AG09309 (cell line): ENCODE measurements at regions not wholly inside any gene's neighbourhood (a gene's known extent, or its start where the extent isn't known, plus 50 kb on each side); places are given as distances from the start of the nearest gene placed in this dataset.

Experiments
- DNase-seq: peaks from one replicate; pipeline ENCODE4 v3.0.0-alpha.2; 2010; ENCODE audit warnings: low read depth
- H3K4me3 ChIP-seq: 2 replicates; pipeline ENCODE4 v1.5.1; 2011; ENCODE audit warnings: mild to moderate bottlenecking, low read depth, low read length, moderate library complexity; ENCODE audit not compliant: control insufficient read depth
- TF ChIP-seq, protein P1 (sequence below): IDR thresholded peaks from 2 replicates; pipeline ENCODE4 v1.5.1; 2011; ENCODE audit warnings: mild to moderate bottlenecking, low read depth, low read length, inconsistent platforms; ENCODE audit not compliant: insufficient read depth, control insufficient read depth; ENCODE audit errors: missing control alignments

DNA sequence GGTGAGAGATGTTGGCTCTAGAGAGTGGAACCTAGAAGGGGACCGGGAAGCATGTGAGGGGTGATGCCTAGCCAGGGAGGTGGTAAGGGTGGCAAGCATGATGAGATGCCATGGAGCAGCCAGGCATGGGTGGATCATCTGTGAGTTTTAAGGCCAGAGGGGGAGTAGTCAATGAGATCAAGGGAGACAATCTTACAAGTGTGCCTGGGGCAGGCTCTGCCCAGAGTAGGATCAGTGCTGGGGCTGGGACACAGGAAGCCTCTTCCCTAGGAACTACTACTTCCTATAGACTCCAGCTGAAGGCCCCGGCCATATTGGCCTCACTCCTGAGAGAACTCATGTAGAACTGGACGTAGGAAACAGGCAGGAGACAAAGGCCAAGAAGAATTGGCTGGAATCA, 192.4 kb upstream of the CSF3R start:
- TF ChIP-seq, protein P1, sequence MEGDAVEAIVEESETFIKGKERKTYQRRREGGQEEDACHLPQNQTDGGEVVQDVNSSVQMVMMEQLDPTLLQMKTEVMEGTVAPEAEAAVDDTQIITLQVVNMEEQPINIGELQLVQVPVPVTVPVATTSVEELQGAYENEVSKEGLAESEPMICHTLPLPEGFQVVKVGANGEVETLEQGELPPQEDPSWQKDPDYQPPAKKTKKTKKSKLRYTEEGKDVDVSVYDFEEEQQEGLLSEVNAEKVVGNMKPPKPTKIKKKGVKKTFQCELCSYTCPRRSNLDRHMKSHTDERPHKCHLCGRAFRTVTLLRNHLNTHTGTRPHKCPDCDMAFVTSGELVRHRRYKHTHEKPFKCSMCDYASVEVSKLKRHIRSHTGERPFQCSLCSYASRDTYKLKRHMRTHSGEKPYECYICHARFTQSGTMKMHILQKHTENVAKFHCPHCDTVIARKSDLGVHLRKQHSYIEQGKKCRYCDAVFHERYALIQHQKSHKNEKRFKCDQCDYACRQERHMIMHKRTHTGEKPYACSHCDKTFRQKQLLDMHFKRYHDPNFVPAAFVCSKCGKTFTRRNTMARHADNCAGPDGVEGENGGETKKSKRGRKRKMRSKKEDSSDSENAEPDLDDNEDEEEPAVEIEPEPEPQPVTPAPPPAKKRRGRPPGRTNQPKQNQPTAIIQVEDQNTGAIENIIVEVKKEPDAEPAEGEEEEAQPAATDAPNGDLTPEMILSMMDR, result no peak
- no peak overlapping the region for H3K4me3 ChIP-seq
- DNase-seq, result no peak

DNA sequence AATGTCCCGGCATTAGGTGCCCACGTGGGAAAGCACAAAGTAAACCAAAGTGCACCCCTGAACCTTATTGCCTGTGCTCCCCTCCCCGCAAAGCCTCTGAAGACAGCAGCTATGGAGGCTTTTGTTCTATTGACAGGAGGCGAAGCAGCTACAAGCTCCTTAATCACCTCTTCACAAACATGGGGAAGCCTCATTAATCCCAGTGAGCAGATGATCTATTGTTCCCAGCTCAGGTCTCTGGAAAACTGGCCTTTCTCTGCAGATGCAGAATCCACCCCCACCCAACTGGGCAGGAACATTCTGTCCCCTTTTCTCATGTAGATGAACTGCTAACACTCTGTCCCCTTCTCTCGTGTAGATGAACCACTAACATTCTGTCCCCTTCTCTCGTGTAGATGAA, 190.5 kb upstream of the CSF3R start:
- TF ChIP-seq, protein P1, result no peak
- no peak for DNase-seq
- no peak overlapping the region for H3K4me3 ChIP-seq

DNA sequence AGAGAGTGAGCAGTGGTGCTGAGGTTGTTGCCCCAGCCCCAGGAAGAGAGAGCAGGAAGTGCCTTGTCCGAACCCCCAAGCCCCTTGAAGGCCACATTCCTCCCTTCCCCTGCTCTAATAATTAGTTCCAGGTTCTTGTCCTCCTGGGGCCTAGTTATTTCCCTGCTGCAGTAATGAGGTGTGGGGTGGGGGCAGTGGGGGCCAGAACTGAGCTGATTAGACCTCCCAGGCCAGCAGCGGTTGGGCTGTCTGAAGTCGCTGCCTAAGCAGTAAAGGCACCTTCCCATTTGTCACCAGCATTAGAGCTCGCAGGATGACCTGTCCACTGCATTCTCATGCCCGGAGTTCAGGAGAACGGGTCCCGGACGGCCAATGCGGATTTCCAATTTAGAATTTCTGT, 186.5 kb upstream of the CSF3R start:
- TF ChIP-seq, protein P1, result no peak
- no peak for DNase-seq
- H3K4me3 ChIP-seq, result no peak overlapping the region

DNA sequence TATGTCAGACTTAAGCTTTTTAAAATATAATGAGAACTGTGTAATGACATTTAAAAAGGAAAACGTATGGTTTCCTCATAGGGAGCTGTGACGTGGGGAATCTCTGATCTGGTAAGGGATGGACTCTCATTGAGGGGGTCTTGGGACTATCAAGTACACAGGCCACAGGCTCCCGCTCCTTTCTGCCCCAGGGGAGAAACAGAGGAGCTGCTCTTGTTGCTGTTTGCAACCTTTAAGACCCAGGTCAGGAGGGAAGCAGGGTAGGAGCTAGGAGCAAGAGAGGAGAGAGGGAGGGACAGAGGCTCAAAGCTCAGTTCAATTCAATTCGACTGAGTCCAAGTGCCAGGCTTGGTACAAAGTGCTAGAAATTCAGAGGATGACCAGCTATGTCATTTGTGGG, 185.1 kb upstream of the CSF3R start:
- H3K4me3 ChIP-seq, result no peak overlapping the region
- TF ChIP-seq, protein P1, result no peak
- DNase-seq, result no peak

DNA sequence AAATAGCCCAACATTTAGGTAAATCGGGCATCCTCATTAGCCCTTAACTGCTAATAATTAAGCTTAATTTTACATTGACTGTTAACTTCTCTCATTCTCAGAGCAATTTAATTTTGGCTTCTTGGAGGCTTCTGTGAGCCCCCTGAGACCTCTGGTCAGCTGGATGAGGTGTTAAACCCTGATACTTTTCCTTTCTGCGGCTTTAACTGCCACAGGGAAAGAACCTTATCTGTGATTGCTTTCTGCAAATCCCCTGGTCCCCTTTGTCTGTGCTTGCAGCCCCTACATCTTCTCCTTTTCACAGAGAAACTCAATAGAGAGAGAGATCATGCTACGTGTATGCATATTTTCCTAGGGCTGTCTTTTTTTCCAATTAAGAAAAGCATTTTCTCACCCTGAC, 184.5 kb upstream of the CSF3R start:
- no peak overlapping the region for H3K4me3 ChIP-seq
- TF ChIP-seq, protein P1, result no peak
- no peak for DNase-seq

DNA sequence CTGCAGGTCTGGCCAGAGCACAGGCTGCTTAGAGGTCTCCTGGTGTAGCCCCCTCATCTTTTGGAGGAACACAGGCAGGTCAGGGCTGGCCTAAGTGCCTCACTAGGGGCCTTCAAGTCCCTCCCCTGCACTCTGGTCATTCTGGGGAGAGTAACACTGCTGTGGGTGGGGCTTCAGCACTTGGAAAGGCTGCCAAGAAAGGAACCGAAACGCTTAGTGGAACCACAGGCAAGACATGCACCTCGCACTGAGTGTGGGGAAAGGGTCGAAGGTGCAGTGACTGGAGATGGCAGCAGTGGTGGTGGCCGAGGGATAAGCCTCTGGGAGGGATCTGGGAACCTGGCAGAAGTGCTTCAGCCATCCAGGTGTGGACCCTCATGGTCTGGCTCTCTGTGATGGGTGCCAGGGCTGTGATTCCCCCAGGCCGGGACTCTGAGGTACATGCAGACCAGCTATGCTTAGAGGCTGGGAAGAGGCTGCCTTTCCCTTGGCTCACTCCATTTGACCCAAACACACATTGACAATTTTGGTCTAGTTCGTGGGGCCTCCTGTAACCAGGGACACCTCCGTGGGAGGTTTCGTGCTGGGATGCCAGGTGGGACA, 182.9 kb upstream of the CSF3R start:
- no peak for DNase-seq
- no peak overlapping the region for H3K4me3 ChIP-seq

More for the DNA sequence above, 182.9 kb upstream of the CSF3R start:
- TF ChIP-seq, protein P1, result no peak
